IPS-NIHi7 (cell line): ENCODE measurements at regions not wholly inside any gene's neighbourhood (a gene's known extent, or its start where the extent isn't known, plus 50 kb on each side); places are given as distances from the start of the nearest gene placed in this dataset.
"Not testable (repeated sequence)": the region's sequence is repeated elsewhere in the genome, so short reads cannot be mapped to it uniquely, and the experiment has no call there.

ENCODE experiments used
- DNase-seq: peaks from one replicate; pipeline ENCODE4 v3.0.0; 2012; ENCODE audit warnings: mixed read lengths; ENCODE audit errors: extremely low spot score

DNA sequence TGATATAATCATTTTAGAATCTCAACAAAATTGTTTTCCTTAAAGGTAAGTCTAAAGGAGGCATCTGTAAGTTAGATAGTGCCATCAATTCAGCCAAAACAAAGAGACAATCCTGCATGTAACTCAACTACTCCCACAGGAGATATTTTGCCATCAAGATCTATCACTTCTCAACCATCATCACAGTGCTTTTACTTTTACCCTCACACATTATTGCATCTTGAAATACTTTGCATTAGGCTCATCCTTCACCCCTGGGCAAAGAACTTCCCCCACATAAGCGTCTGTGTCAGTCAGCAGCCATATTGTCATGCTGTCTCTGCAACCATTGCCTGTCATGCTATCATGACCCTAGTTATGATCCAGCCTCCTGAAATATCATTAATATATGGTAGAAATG, 54.9 kb upstream of the NLGN1 start:
- no peak for DNase-seq

DNA sequence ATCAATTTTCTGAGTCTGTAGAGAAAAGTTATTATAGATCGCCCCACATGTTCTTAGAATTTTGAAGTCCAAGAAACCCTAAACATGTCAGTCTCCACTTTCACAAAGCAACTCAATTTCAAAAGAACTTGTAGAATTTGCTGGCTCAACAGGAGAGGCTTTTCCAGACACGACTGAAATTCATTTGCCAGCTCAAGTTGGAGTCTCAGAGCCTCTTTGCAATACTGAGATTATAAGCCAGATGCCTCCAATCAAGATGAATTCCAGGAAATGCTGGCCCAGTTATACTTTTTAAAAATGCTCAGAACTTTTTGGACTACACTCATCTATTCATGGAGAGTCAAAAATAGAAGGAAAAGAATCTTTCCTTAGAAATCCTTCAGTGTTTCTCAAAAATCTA, 56.9 kb upstream of the NLGN1 start:
- no peak for DNase-seq

DNA sequence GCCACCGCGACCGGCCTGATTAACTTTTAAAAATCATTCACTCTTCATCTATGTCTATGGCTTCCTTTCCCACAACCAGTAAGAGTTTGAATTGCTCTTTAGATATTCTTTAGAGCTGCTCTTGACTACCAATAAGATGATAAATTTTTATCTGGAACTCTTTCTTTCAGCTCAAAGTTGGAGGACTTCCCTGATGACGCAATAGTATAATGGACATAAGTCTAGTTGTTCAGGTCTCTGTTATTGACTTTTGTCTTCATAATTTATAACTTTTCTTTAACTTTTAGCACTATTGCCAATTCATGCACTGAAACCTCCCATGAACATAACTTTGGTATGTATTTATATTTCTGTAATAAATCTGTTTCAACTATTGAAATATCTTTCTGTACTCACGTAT, 61.3 kb upstream of the NLGN1 start:
- no peak for DNase-seq

DNA sequence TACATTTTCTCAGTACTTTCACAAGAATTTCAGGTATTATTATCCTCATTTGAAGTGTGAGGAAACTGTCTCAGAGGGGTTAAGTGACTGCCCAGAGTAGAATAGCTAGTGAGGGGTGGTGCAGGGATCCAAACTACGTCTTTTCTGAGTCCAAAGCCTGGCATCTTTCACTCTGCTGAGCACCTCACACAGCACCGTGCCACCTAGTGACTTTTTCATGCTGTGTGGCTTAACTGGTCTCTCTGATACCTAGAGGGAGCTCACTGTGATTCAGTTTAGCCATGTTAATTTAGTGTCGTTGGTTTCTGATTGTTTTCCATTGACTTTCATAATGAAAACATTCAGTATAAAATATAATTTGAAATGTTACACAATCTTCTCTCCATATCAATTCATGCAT, 91.4 kb upstream of the NLGN1 start:
- DNase-seq, result no peak

DNA sequence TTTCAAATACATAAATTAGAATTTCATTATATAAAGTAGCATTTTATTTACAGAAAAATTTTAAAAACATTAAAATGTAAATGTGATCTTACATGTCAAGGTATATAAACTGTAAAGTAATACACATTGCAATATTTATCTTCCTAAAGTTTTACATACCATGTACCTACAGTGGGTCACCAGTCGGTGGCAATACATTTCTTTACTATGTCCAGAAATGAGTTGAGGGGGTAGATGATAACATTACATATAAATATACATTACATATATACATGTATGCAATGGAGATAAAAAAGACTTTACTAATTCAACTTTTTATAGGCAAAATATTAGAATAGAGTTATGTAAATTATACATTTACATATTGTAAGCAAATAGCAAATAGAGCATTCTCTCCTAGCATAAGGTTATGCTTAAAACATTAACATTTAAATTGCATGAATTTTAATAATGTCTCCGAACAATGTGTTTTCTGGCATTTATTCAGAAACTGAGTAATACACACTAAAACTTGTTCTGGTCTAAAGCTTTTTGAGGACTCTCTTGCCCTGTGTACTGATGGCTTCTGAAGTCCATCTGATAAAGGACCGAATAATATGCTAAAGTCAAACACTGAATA, 93.3 kb upstream of the NLGN1 start:
- DNase-seq, result no peak

DNA sequence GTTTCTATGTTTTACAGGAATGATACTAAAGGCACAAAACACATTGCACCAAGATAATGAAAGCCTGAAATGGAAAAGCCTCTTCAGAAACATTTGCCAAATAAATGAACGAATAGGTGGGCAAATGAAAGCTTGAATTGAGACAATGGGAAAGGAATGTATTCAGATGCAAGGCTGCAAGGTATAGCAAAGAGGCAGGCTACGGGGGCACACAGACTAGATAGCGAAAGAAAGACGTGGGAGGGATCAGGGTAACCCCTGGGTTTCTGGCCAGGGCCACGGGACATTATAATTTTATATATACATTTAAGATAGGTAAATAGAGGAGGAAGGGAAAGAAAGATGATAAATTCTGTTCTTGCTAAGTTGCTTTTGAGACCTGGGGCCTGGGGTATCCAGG, 95.9 kb upstream of the NLGN1 start:
- peak; percentile 12 for DNase-seq

DNA sequence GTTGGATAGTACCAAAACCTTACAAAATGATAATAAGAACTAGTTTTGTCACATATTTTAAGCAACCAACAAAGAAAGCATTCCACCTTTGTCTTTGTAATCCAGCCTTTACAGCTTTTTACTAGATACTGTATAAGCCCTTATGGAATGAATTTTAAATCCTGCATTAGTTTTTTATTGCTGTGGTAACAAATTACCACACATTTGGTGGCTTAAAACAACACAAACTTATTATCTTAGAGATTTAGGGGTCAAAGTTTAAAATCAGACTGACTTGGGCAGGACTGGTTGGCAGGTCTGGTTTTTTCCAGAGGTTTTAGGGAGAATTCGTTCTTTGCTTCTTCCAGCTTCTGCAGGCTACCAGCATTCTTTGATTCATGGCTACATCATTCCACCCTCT, 108.5 kb upstream of the NLGN1 start:
- DNase-seq, result no peak

DNA sequence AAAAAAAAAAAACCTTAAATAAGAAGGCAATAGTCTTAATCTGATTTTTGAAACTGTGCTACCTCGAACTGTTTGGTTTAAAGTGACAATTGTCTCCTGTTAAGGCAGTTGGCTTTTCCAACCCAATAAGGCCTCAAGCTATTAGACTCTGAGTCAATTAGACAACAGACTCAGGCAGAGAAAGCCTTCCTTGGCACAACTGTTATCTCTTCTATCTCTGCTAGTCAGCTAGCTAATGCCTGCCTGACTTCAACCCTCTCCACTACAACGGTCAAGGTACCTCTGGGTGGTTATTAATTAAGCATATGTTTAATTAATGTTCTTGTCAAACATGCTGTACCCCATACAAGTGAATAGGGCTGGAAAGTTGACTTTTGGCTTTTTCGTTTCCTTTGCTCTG, 110.2 kb upstream of the NLGN1 start:
- DNase-seq, result no peak

DNA sequence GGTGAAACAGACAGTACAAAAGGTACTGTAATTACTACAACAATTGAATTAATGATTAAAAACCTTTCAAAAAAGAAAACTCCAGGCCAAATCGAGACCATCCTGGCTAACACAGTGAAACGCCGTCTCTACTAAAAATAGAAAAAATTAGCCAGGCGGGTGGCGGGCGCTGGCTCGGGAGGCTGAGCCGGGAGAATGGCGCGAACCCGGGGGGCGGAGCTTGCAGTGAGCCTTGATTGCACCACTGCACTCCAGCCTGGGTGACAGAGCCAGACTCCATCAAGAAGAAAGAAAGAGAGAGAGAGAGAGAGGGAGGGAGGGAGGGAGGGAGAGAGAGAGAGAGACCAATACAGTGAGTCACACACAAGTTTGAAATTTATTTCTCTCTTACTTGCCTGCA, 111.0 kb upstream of the NLGN1 start:
- not testable (repeated sequence) for DNase-seq

DNA sequence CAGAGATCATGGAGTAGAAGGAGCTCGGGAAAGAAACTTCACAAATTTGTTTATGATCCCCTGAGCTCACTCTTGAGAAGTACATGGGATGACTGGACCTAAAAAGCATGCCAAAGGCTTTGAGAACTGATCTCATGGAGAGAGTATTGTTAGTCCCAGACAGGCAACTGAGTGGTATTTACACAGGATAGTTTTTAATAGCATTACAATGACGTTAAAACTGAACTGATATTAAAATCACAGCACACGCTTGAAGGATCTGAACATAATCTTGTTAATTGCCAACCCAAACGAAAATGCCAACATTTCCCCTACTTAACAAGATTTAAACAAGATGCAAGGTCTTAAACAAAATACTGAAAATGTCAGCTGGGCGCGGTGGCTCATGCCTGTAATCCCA, 113.2 kb upstream of the NLGN1 start:
- DNase-seq, result no peak

DNA sequence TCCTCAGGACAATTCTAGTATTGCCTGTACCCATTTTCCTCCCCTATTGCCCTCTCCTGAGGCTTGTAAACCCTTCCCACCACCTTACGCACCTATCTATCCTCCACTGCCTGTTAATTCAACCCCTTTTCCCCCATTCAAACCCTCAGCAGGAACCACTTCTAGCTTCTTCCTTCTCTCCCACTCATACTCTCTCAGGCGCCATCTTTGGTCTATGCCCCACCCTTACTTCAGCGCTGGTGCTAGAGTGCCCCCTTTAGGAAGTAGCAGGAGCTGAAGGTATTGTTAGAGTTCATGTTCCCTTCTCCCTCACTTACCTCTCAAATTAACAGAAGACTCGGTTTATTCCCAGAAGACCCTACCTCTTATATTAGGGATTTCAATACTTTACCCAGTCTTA, 121.8 kb upstream of the NLGN1 start:
- peak; percentile 46 for DNase-seq

DNA sequence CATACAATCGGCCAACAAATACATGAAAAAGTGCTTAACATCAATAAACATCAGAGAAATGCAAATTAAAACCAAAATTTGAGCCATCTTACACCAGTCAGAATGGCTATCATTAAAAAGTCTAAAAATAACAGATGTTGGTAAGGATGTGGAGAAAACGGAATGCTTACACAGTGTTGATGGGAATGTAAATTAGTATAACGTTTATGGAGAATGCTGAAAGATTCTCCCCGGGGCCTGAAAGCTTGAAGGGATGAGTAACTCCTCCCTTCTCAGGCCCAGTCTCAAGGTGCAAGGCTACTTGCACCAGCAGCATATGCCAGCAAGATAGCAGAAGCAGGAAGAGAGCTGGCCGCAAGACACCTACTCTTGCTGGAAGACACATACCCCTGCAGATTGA, 123.7 kb upstream of the NLGN1 start:
- DNase-seq, result no peak

DNA sequence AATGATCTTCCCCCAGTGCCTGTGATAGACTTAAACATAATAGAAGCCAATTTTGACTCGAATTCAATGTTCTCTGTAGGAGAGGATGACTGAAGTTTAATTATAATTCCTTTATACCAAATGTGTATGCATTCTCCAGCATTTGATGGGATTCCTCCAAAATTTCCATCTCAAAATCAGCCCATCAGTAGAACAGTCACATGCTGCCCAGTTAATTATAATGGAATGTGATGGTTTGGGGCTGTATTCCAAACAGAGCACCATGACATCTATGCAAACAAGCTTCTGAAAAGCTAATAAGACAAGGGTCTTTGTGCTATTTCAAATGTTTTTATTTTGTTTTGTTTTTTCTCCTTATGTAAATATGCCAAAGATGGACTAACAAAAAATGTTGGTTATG, 127.7 kb upstream of the SPATA16 start:
- no peak for DNase-seq

DNA sequence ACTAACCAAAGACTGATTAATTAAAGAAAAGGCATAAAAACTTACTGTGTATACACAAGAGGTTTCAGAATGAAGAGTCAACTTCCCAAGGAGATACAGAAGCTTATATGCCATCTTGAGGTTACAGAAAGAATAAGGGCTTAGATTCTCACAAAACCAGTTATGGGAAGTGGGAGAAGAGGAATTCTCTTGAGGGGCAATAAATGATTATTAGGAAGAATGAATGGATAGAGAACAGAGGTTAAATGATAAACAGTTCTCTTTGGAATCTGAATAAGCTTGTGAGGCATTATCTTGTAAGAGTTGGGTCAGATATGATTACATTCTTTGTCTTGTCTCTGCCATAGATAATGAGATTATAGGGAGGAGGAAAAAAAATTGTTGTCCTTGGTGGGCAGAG, 126.7 kb upstream of the SPATA16 start:
- DNase-seq, result no peak

DNA sequence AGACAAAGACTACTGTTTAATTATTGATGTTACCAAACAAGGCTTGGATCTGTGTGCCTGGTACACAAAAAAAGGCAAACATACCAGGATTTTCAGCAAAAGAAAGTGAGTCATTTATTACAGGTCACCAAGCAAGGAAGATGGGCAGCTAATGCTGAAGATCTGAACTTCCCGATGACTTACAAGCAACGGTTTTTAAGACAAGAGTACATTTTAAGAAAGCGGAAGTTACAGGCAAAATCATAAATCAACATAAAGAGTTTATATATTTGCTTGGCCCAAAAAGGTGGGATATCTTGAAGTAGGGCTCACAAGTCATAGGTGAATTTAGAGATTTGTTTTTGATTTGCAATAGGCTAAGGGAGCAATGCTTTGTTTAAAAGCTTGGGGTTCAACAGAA, 125.4 kb upstream of the SPATA16 start:
- DNase-seq, result no peak

DNA sequence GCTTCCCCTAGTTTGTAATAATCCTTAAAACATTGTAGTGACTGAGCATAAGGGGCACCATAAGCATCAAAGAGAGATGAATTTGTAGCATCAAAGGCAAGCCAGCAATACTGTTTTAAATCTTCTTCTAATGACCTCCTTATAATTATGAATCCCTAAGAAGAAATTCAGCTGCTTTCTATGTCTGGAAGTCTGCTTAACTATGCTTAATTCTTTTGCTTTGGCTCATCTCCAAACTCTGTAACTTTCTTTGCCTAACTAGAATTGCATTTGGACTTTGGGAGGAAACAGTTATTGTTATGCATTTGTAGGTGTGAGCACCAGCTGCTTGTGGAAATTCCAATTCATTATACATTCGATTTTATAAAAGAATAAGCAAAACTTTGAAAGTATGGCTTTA, 117.7 kb upstream of the SPATA16 start:
- no peak for DNase-seq

DNA sequence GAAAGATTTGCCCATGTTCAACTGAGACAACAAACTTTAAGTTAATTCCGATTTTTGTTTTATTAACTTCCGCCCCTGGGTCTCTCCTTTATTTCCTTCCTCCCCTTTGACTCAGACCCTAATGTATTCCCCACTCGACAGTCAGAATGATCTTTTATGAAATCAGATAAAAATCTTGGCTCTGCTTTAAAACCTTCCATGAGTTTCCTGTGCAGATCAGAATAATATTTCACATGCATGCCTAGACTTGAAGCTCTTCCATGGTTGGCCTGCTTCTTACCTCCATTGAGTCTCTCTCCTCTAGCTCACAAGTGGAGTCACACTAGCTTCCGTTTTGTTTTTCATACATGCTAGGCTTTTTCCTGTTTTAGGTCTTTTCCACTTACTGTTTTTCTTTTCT, 116.8 kb upstream of the SPATA16 start:
- DNase-seq, result no peak

DNA sequence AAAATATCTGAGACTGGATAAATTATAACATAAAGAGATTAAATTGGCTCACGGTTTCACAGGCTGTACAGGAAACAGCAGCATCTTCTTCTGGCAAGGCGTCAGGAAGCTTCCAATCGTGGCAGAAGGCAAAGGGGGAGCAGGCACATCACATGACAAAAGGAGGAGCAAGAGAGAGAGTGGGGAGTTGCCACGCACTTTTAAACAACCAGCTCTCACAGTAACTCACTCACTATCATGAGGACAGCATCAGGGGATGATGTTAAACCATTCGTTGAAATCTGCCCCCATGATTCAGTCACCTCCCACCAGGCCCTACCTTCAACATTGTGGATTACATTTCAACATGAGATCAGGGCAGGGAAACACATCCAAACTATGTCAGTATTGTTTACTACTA, 114.5 kb upstream of the SPATA16 start:
- no peak for DNase-seq

DNA sequence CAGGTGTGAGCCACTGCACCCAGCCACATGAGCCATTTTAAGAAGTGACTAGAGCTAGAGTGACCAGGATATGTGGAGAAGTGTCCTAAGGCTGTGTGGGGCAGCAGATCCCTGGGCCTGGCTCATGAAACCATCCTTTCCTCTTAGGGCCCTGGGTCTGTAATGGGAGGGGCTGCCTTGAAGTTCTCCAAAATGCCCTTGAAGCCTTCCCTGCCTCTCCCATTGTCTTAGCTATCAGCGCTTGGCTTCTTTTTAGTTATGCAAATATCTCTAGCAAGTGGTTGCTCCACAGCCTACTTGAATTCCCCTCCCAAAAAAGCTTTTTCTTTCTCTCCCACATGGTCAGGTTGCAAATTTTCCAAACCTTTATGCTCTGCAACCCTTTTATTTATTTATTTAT, 112.4 kb upstream of the SPATA16 start:
- DNase-seq, result peak; percentile 35

DNA sequence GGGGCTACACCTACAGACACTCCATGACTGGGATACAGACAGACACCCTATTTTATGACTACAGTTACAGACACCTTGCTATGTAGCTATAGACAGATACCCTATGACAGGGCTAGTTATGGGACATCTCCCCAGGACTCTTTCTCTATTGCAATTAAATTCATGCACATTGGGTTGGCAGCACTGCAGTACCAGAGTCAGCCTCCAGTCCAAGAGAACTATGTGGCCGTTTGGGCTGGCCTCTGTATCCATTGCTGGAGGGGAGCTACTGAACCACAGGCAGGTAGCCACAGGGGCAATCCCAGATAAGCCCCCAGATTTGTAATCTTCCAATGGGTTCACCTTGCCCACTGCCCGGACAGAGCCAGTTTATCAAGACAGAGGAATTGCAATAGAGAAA, 108.4 kb upstream of the SPATA16 start:
- DNase-seq, result no peak

DNA sequence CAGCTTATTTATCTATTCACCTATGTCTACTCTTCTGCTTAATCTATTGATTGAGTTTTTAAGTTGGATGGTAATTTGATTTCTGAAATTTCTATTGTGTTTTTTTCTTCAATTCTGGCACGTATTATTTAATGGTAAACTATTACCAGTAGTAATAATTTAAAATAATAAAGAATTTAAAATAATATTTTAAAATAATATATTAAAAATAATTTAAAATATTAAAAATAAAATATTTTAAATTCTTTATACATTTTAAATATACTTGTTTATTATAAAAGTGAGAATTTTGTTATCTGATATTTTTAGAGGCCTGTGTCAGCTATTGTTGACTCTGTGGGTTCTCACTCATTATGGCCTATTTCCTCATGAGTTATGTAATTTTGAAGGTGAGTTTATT, 100.7 kb upstream of the SPATA16 start:
- DNase-seq, result no peak

DNA sequence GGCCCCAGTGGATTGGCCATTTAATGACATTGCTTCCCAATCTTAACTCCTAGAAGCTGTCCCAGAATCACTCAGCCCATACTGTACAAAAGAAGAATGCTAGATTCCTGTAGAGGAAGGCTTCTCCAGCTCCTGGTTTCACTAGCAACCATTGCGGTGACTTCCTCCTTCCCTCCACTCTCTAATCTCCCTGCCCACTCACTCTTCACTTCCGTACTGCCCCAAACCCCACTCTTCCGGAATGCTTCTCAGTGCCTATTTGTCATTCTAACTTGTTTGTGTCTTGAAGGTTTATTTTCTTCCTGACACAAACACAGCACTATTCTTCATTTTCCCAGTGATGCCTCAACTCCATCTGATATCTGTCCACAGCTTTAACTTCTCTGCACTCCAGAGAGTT, 97.1 kb upstream of the SPATA16 start:
- DNase-seq, result no peak

DNA sequence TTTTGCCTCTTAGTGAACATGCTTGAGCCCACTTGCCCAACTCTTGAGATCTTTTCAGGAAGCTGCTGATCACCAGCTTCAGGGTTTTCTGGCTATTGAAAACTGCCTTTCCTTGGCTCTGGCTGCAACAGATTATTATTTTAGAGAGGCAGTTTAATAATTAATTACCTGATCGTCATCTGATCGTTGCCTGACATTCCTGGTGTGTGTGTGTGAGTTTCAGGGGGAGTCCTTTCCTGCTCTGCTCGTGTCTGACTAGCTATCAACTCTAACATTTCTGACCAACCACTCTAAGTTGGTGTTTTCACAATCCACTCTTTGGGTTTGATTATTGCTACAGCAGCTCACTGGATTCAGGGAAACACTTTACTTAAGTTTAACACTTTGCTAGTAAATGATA, 84.3 kb upstream of the SPATA16 start:
- no peak for DNase-seq

DNA sequence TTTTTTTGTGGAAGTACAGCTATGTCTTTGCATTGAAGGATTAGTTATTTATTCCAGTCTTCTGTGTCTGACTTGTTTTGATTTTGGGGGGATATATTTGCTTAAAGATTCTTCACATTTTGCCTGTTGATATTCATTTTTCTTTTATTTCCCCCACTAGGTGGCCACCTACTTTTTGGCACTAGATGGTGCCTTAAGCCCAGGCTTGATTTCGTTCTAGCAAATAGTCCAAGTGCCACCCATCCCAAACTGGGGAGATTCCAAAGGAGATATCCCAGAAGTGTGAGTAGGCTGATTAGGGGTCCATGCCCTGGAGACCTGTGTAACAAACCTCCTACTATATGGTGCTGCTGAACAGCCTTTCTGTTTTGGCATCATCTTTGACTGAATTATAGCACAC, 80.0 kb upstream of the SPATA16 start:
- peak; percentile 16 for DNase-seq

DNA sequence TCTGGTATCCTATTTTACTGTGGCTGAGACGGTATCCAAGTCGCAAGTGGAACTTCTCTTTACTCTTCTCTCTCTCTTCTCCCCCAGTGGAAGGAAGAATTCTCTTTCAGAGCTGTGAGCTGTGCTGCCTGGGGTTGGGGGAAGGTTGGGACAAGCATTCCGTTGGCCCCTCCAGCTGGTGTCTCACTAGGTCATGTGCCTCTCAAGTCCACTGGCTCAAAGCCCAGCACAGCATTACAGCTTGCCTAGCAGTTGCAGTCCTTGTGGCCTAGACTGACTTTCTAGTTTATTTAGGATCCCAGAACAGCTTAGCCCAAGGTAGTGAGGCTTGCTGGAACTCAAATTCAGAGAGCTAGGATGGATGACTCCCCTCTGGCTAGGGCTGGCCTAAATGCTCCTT, 76.1 kb upstream of the SPATA16 start:
- no peak for DNase-seq
